ENCODE measurements at regions not wholly inside any gene's neighbourhood (a gene's known extent, or its start where the extent isn't known, plus 50 kb on each side); places are given as distances from the start of the nearest gene placed in this dataset.

DNA sequence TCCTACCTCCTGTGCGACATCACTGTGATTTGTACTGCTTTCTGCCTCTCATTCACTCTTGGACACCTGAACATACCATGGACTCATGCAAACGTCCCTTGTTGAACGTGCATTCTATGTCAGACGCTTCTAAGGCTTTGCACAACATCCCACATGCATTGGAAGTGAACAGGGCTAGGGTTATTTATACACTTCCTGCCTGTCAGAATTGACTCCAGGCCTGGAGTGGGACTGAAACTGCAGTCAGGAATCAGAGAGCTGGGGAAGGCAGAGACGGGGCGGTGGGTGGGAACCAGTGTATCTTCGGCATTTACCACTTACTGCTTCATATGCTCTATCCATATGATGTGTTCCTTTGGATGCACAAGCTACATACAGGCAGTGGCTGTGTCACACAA lies 81.4 kb upstream of the GALNT2 start:
- TF ChIP-seq GATA2 (IDR thresholded peaks at IDR 0.05; ENCODE audit: low read depth, low read length) (no peak), GATA3 (IDR thresholded peaks at IDR 0.05; ENCODE audit: low read depth, low read length) (no peak)
